ENCODE measurements at regions not wholly inside any gene's neighbourhood (a gene's known extent, or its start where the extent isn't known, plus 50 kb on each side); places are given as distances from the start of the nearest gene placed in this dataset.
"Not testable (repeated sequence)": the region's sequence is repeated elsewhere in the genome, so short reads cannot be mapped to it uniquely, and the experiment has no call there.

DNA sequence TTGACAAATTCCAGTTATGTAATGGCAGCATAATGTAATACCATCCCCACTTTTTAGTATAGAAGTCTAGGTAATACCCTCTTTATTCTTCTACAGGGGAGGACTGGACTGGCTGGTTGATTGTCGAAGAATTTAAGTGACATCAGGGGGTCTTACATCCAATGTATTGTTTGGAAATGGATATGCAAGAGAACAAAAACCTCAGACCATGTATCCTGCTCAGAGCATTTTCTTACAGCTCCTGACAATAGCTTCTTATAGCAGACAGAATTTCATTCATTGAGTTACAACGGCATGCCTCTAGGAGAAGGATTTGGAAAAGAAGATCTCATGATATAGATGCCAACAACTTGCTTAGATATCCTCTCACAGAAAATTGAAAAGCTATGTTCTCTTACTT lies 2032.3 kb downstream of the EFNA5 start:
- DNase-seq, result no peak

DNA sequence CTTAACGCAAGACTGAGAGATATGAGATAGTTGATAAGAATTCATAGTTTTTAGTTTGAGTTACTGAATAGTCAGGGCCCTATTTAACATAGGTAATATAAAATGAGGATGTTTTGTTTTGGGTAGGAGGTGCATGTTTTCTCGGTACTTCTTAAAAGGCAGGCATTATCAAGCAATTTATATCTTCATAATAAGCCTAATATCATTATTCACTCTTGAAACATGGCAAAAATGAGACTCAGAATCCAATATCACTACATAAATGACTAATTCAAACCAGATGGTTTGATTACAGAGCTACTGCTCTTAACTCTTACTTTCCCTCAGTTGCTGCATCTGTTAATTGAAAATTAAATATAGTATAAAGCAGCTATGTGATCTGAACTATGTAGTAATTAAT lies 2038.7 kb downstream of the EFNA5 start:
- no peak for DNase-seq

DNA sequence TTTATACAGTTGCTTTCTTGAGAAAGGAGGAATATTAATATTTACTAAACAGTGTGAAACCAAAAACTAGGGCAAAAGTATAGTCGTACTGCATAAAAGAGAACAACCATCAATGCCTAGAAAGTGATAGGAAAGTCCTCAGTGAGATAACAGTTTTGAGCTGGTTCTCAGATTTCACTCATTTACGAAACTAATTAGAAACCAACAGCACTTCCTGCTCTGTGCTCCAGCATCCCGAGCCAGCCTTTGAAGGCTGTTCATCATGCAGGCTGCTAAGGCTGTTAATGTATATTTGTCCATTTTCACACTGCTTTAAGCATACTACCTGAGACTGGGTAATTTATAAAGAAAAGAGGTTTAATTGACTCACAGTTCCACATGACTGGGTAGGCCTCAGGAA lies 2039.9 kb downstream of the EFNA5 start:
- no peak for DNase-seq

DNA sequence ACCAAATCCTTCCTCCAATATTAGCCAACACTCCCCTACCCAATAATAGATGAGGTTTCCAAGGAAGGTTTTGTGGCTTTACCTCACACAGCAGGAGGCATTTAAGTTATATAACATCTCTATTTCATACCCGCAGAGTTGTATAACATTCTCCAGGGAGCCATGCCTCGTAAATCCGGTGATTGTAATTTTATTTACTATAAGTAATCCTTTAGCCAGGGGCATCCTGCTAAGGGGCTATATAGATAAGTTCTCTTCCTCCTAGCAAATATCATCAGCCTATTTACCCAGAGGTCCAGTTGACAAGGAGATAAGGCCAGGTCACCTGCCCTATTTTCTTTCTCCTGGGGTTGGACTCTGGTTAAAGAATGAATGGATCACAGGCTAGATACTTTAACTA lies 2051.0 kb downstream of the EFNA5 start:
- no peak for DNase-seq

DNA sequence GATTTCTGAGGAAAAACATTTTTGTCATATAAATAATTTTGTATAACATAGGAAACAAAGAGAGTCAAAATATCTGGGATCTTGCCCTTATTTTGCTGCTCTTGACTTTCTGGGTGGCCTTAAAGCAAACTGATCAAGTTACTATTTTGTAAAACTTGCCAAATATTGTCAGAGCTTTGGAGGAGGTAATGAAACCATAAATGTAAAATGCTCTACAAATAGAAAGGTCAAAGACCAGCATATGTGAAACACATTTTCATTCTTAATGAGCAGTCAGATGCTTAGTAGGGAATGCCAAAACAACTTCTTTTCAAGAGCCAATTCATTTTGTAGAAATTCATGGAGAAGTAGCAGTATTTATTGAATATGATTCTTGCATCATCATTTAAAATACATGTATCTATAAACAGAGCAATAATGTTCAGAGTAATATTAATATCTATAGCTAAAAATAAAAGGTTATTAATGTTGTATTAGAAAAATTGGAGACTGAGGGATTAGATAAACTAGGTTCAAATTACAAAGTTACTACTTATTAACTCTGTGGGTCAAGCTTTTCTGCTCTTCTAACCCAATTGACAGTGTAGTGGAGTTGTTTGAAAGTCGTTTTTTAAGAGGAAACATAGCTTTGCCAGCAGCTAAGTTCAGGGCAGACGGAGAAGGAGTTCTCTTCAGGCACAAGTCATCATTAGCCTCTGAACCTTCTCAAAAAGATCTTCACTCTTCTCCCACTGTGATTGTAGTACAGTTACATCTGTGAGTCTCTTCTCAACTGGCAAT lies 2053.1 kb downstream of the EFNA5 start:
- no peak for DNase-seq

DNA sequence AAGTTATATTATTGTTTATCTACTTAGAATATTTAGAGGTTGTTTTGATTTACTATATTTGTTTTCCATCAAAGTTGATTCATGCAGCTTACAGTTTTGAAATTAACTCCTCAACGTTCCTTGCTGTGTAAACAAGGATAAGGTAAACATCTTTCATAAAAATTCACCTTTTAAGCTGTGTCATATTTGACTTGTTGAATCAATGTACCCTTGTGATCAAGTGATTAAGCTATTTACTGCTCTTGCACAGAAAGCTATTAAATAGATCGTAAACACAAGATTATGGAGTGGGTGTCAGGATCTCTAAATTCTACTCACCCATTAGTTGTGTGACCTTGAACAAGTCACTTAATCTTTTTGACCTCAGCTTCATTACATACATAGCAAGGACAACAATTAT lies 2054.0 kb upstream of the NUDT12 start:
- DNase-seq, result no peak

DNA sequence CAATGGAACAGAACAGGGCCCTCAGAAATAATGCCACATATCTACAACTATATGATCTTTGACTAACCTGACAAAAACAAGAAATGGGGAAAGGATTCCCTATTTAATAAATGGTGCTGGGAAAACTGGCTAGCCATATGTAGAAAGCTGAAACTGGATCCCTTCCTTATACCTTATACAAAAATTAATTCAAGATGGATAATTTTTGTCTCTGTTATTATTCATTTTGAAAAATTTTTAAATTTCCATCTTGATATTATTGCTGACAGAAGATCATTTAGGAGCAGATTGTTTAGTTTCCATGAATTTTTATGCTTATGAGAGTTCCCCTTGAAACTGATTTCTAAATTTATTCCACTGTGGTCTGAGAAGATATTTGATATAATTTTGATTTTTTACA lies 2039.8 kb upstream of the NUDT12 start:
- DNase-seq, result not testable (repeated sequence)

DNA sequence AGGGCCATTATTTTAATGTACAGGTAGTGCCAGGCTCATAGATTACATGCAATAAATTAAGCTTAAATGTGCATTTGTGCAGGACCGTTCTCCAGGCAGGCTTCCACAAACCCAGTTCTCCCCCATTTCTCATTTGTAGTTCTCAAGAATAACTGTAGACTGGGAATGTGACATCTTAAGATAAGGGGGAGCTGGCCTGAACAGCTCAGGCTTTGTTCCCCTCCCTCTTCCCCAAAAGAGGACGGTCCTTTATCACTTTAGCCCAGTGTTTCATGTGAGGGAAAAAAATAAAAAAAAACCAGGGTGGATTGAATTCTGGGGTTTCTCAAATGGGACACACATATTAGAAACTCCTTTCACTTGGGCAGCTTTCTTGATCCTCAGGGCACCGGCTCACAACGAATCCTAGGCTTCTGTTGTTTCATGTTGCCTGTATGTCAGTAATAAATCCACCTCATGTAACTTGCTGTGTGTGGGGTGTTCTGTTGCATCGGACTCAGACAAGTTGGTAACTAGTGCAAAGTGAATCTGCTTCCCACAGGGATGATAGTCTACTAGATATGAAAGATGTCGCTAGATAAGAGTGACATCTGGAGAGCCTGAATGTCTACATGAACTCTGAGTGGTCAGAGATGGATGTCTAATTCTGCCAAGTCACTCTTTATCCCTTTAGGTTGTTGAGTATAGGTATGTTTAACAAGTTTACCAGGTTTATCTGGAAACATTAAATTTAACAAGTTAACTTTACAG lies 2030.6 kb upstream of the NUDT12 start:
- DNase-seq, result no peak

DNA sequence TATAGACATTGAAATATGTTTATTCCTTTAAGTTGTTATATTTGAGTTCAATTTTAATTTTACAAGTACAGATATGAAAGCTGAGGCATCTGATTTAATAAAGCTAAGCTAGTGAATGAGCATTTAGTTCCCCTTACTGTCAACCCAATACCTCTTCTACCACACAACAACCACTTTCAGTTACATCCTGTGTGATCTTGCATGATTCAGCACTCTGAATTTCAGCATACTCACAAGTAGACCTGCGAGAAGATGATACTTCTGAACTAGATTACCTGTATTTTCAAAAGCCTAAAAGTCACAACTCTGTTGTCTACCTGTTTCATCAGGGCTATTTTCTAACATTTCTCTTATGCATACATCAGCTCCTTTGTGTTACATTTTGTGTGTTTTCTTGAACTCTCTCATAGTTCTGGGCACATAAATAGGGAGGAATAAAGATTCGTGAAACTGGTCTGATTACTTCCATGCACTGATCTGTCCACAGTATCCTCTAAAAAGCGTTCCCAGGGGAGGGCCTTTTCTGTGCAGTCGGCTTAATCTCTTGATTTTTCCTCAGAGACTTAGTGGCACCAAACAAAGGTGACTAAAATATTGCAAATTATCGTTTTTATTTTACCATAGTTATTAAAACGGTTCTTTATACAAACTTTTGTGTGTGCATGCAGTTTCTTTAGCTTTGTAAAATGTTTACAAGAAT lies 2025.5 kb upstream of the NUDT12 start:
- DNase-seq, result peak; percentile 43

DNA sequence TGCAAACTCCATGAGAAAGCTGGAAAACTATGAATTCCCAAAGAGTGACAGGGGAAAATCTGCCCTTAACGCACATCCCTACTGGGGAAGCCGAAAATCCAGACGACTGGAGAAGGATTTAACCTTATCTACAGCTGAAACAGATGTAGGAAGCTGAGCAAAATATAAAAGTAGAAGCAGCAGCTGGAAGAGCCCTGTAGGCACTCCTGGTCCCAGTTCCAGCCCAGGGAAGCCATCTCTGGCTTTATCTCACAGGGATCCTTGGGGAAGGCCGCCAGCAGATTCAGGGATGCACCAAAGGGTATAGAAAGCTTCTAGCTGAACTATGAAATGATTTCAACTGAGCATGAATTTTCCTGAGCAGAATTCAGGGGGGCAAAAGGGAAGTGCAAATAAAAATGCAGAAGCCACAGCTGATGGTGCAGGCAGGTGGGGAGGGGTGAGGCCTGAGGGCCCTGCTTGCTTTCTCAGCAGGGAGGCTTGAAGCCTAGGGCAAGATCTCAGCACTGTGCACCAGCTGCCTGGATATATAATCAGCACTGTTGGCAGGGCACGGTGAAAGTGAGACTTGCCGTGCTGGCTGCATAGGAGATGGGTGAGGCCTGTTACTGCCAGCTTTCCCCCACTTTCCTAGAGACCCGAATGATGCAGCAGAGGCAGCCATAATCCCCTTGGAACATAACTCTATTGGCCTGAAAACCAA lies 2019.5 kb upstream of the NUDT12 start:
- no peak for DNase-seq

DNA sequence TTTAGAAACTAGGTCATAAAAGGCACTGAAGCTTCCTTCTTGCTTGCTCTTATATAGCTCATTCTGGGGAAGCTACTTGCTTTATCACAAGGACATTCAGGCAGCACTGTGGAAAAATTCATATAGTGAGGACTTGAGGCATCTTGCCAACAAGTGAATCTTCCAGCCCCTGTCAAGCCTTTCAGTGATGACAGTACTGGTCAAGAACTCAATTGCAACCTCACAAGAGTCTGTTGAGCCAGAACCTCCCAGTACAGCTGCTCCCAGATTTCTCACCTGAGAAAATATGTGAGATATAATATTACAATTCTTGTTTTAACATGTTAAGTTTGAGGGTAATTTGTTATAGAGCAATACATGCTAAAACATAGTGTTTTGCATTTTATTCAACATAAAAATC lies 2011.0 kb upstream of the NUDT12 start:
- DNase-seq, result no peak

DNA sequence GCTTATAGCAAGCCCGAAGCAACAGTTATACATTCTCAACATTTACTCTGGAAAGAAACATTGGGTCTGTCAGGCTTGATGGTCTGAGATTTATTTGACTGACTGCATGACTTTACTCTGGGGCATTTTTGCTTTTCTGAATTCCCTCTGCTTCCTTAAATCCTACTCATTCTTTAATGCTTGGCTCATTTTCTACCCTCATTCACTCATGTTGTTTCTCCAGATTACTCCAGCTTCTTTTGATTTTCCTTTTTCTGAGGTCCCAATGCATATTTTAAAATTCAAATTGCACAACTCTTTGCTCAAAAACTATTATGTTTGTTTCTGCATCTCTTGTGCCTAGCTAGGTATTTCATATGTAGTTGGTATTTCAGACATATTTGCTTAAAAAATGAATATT lies 2002.9 kb upstream of the NUDT12 start:
- no peak for DNase-seq

DNA sequence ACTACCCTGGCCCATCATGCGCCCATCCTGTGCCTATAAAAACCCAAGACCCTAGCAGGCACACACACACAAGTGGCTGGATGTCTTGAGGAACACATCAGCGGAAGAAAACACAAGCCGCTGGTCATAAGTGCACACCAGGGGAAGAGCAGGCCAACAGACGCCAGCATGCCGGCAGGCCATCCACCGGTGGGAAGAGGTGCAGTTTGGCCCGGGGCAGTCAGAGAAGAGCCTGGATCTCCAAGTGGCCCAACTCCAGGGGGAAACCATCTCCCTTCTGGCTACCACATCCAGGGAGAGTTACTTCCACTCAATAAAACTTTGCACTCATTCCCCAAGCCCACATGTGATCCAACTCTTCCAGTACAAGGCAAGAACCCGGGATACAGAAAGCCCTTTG lies 2001.3 kb upstream of the NUDT12 start:
- no peak for DNase-seq

DNA sequence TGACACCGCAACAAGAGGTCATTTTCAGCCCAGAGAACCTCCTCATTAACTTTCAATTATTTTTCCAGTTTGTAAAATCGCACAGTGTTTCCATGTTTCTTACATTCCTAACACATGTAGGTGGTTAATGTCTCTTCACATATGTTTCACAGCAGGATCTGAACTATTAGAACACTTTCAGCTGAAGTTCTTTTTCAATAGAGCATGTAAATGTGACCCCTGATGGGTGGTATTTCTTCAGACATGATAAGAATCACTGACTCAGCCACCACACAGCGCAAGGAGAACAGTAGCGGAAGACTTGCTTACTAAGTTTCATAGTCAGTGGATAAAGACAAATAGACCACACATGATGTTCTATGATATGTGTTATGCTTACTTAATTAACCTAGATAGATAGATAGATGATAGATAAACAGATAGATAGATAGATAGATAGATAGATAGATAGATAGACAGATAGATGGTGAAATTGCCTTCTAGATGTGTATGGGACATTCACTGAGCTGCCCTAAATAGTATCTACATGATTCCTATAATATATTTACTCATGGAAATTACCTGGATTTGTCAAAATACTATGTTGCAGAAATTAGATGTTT lies 1992.1 kb upstream of the NUDT12 start:
- no peak for DNase-seq

DNA sequence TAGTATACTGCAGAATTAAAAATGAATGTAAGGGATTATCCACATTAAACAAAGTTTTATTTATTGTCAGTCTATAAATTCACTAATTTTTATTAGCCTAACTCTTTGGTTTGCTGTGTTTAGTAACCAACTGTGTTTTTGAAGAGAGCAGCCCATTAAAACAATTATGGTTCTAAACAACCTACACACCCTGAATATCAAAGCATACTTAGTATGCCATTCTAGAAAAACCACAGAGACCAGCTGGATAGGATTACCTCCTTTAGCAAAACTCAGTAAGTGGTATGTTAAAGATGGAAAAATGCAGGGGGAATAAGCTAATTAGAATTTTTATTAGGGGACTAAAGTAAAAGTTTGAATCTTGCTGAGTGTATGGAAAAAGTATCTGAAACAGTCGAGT lies 1981.7 kb upstream of the NUDT12 start:
- no peak for DNase-seq

DNA sequence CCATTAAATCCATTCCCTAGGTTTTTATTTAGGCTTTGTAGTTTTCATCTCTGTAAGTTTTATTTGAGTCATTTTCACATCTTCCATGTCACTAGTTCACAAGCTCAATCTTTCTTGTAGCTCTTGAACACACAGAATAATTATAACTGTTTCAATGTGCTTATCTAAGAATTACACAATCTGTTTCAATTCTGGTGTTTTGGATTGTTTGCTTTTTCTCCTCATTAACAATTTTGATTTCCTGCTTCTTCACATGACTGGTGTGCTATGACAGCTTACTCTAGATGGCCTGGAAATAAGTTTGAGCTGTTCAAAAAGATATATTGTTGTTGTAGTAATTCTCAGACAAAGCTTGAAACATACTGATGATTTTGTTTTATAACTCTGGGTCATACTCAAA lies 1974.1 kb upstream of the NUDT12 start:
- no peak for DNase-seq

DNA sequence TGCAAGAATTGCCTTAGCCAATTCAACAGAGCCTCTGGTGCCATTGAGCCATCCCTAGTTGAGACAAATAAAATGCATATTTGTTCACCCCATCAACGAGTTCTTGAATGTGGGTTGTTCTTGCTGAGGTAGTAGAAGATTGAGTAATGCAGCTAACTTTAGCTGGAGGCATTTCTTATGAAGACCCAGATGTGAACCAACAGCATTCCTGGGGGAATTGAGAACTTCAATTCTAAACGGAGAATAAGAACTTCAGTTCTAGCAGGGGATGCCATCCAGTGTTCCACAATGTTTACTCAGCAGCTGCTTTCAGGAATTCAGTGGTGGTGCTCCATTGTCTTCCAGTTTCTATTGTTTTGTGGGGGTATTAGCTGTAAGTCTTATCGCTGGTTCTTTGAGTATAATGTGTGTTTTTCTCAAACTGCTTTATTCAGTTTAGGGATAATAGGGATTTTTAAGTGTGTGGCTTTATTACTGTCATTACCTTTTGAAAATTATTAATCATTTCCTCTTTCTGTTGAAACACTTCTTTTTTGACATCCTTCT lies 1968.2 kb upstream of the NUDT12 start:
- no peak for DNase-seq

DNA sequence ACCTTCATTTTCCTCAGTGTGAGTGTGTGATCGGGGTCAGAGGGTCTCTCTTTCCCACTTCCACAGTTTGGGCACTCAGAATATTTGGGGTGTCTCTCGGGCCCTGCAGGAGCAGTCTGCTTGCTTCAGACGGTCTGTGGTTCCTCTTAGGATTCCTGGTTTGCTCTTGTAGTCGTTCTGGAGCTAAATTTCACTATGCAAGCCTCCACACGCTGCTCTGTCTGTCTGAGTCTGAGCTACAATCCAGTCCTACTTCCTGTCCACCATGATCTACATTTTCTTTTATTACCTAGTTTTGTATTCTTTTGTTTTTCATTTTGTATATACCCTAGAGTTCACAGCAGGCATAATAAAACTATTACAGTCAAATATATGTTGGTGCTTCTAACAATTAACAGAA lies 1967.3 kb upstream of the NUDT12 start:
- no peak for DNase-seq

DNA sequence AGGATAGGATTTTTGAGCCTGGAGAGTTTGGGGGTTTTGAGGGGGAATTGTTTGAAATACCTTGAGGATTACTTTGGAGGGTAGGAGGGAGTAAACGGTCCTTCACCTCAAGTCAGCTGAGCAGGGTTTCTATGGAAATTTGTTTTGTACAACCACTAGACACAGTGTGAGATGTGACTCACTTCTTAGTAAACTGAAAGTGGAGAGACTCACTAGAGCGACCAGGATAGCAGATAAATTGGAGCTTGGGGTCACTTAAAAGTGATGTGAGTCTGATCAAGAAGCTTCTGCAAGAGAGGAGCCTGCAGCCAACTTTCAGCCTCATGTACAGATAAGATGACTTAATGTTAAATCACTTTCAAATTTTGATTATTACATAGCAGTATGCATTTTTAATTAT lies 1945.9 kb upstream of the NUDT12 start:
- DNase-seq, result no peak

DNA sequence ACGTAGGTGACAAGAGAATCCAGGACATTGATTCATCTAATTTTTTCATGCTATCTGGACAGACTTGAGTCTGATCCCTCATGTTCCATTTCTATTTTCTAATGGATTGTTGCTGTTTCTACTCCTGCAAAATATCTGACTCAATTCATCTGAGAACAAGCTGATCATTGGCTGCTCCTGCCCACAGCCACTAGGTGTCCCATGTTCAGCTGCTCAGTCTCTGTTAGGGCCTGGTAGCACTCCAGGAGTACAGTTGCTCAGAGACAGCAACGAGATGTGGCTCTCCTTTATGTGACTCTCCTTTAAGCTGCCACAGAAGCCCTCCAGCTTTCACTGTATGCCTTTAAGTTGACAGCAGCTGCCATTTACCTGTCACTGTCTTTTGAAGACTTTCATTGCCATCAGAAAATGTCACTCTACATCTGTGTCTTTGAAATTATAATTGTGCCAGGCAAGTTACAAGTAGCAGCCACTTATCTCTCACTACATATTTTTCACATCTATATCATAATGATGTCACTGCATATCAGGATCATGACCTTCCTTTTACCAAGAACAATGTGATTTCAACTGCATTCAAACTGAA lies 1944.2 kb upstream of the NUDT12 start:
- DNase-seq, result peak; percentile 9

DNA sequence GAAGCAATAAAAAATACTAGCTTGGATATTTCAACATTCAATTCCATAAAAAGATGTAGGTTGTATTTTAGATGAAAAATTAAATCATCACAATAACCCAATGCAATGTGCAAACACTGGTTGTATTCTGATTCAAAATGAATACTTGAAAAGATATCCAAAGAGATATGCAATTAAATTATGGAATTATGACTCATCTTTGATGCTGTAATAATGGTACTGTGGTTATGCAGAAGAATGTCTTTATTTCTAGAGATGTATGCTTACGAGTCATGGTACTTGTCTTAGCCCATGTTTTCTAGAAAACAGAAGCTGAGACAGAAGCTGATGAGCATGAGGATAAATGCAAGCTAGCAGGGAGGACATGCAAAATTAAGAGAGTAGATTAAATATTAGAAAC lies 1941.4 kb upstream of the NUDT12 start:
- DNase-seq, result no peak

DNA sequence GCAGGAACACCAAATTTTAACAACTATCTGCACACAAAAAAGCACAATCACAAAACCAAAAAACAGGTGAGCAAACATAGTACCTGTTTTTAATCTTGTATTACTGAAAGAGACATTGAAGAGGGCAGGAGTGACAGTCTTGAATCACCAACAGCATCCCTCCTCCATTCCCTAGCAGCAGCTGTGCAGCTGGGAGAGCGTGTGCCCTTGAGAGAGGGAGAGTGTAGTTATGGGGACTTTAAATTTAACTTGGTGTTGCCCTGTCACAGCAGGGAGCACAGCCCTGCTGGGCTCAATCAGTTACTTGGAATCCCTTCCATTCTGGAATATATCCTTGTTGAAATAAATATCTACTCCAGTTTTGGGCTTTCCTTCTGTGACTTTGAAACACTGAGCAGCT lies 1938.7 kb upstream of the NUDT12 start:
- no peak for DNase-seq

Data from RPMI8226 (cell line).